Inflammatory macrophage (primary cell): ENCODE measurements at regions not wholly inside any gene's neighbourhood (a gene's known extent, or its start where the extent isn't known, plus 50 kb on each side); places are given as distances from the start of the nearest gene placed in this dataset.

ENCODE experiments used
- DNase-seq, 2 donors: peaks; one replicate each; pipeline ENCODE4 v3.0.0-alpha.2; 2020 to 2022

- no peak for DNase-seq
Observed at GRCh38 chr2:107385921-107386320, 440.8 kb upstream of the RGPD4 start.

- no peak for DNase-seq
Observed at GRCh38 chr2:107392241-107392704, 434.4 kb upstream of the RGPD4 start.

- no peak for DNase-seq
Observed at GRCh38 chr2:107393516-107393915, 433.2 kb upstream of the RGPD4 start.

- no peak for DNase-seq
Observed at GRCh38 chr2:107398683-107399082, 428.0 kb upstream of the RGPD4 start.

- no peak for DNase-seq
Observed at GRCh38 chr2:107402330-107402729, 424.4 kb upstream of the RGPD4 start.

- DNase-seq = no peak
Observed at GRCh38 chr2:107405261-107405660, 421.4 kb upstream of the RGPD4 start.

GRCh38 chr2:107407017-107407416, 419.7 kb upstream of the RGPD4 start:
- DNase-seq = no peak

- no peak for DNase-seq
Observed at GRCh38 chr2:107407974-107408373, 418.7 kb upstream of the RGPD4 start.

- no peak for DNase-seq
Observed at GRCh38 chr2:107411267-107411666, 415.4 kb upstream of the RGPD4 start.

- DNase-seq = no peak
Observed at GRCh38 chr2:107412209-107412904, 414.3 kb upstream of the RGPD4 start.

- no peak for DNase-seq
Observed at GRCh38 chr2:107412981-107413380, 413.7 kb upstream of the RGPD4 start.

GRCh38 chr2:107414376-107414775, 412.3 kb upstream of the RGPD4 start:
- no peak for DNase-seq

- no peak for DNase-seq
Observed at GRCh38 chr2:107418708-107419107, 408.0 kb upstream of the RGPD4 start.

GRCh38 chr2:107419191-107419590, 407.5 kb upstream of the RGPD4 start:
- DNase-seq = no peak

GRCh38 chr2:107428781-107429180, 397.9 kb upstream of the RGPD4 start:
- no peak for DNase-seq

GRCh38 chr2:107430006-107430405, 396.7 kb upstream of the RGPD4 start:
- no peak for DNase-seq

GRCh38 chr2:107430596-107431266, 396.0 kb upstream of the RGPD4 start:
- DNase-seq = no peak

- no peak for DNase-seq
Observed at GRCh38 chr2:107436281-107436680, 390.4 kb upstream of the RGPD4 start.

GRCh38 chr2:107437265-107437664, 389.4 kb upstream of the RGPD4 start:
- DNase-seq = no peak

- DNase-seq = no peak
Observed at GRCh38 chr2:107437807-107438206, 388.9 kb upstream of the RGPD4 start.

- DNase-seq = no peak
Observed at GRCh38 chr2:107448160-107448559, 378.5 kb upstream of the RGPD4 start.

GRCh38 chr2:107461301-107461700, 365.4 kb upstream of the RGPD4 start:
- DNase-seq = no peak

GRCh38 chr2:107462181-107462580, 364.5 kb upstream of the RGPD4 start:
- no peak for DNase-seq

- DNase-seq = no peak
Observed at GRCh38 chr2:107466241-107466640, 360.5 kb upstream of the RGPD4 start.
